Parathyroid adenoma (tissue), 2 donors: ENCODE measurements at regions not wholly inside any gene's neighbourhood (a gene's known extent, or its start where the extent isn't known, plus 50 kb on each side); places are given as distances from the start of the nearest gene placed in this dataset.
"Not testable (repeated sequence)": the region's sequence is repeated elsewhere in the genome, so short reads cannot be mapped to it uniquely, and the experiment has no call there.

Source experiments
- H2AFZ ChIP-seq: fragments of 300-600 bp; sonication (generic); one replicate; pipeline ENCODE4 v1.7.0; 2017; ENCODE audit warnings: antibody characterized with exemption, mild to moderate bottlenecking
- H3K27ac ChIP-seq: fragments of 300-600 bp; sonication (generic); one replicate; pipeline ENCODE4 v1.7.0; 2017
- H3K27me3 ChIP-seq: fragments of 300-600 bp; sonication (generic); one replicate; pipeline ENCODE4 v1.7.0; 2017; ENCODE audit warnings: low read length; ENCODE audit not compliant: control insufficient read depth, insufficient read depth
- H3K36me3 ChIP-seq: fragments of 300-600 bp; sonication (generic); one replicate; pipeline ENCODE4 v1.7.0; 2017; ENCODE audit warnings: low read length; ENCODE audit not compliant: control insufficient read depth, insufficient read depth
- H3K4me1 ChIP-seq: fragments of 300-600 bp; sonication (generic); one replicate; pipeline ENCODE4 v1.7.0; 2017; ENCODE audit warnings: control low read depth
- H3K4me2 ChIP-seq: fragments of 300-600 bp; sonication (generic); one replicate; pipeline ENCODE4 v1.7.0; 2017; ENCODE audit warnings: low read length
- H3K4me3 ChIP-seq: fragments of 300-600 bp; sonication (generic); one replicate; pipeline ENCODE4 v1.7.0; 2017; ENCODE audit warnings: low read depth, low read length
- H3K79me2 ChIP-seq: fragments of 300-600 bp; sonication (generic); one replicate; pipeline ENCODE4 v1.7.0; 2017; ENCODE audit warnings: control low read depth
- H3K9ac ChIP-seq: fragments of 300-600 bp; sonication (generic); one replicate; pipeline ENCODE4 v1.7.0; 2017; ENCODE audit warnings: mild to moderate bottlenecking
- H3K9me3 ChIP-seq: fragments of 300-600 bp; sonication (generic); one replicate; pipeline ENCODE4 v1.7.0; 2017; ENCODE audit warnings: low read length; ENCODE audit not compliant: control insufficient read depth
- CTCF ChIP-seq: fragments of 300-600 bp; sonication (generic); IDR thresholded peaks from one replicate; pipeline ENCODE4 v1.7.0; 2017; ENCODE audit warnings: antibody characterized with exemption, mild to moderate bottlenecking
- donor health status: primary hyperparathyroidism.

GRCh38 chrX:80576267-80576666, 156.0 kb downstream of the TENT5D start:
- no peak for TF ChIP-seq CTCF
- no peak overlapping the region for H3K4me3 ChIP-seq
- H3K4me1 ChIP-seq, result no peaks in the 10 kb centered on the region
- no peaks in the 10 kb centered on the region for H3K36me3 ChIP-seq
- H3K79me2 ChIP-seq, result no peaks in the 10 kb centered on the region
- no peak overlapping the region for H2AFZ ChIP-seq
- no peak overlapping the region for H3K9ac ChIP-seq
- no peak overlapping the region for H3K4me2 ChIP-seq
- no peaks in the 10 kb centered on the region for H3K27me3 ChIP-seq
- H3K9me3 ChIP-seq, result no peaks in the 10 kb centered on the region
- H3K27ac ChIP-seq, result no peak overlapping the region

- no peaks in the 10 kb centered on the region for H3K4me1 ChIP-seq
- no peak overlapping the region for H3K27ac ChIP-seq
- no peak overlapping the region for H3K4me2 ChIP-seq
- H2AFZ ChIP-seq, result no peak overlapping the region
- H3K4me3 ChIP-seq, result no peak overlapping the region
- no peaks in the 10 kb centered on the region for H3K79me2 ChIP-seq
- no peaks in the 10 kb centered on the region for H3K27me3 ChIP-seq
- no peak overlapping the region for H3K9ac ChIP-seq
- H3K9me3 ChIP-seq, result no peaks in the 10 kb centered on the region
- no peaks in the 10 kb centered on the region for H3K36me3 ChIP-seq
- no peak for TF ChIP-seq CTCF
Measured at GRCh38 chrX:80576806-80577533, 156.7 kb downstream of the TENT5D start.

- Histone ChIP-seq H3K27me3 (no peaks in the 10 kb centered on the region), H3K4me2 (no peak overlapping the region), H3K9ac (no peak overlapping the region), H3K79me2 (no peaks in the 10 kb centered on the region), H2AFZ (no peak overlapping the region), H3K4me1 (no peaks in the 10 kb centered on the region), H3K27ac (no peak overlapping the region), H3K36me3 (no peaks in the 10 kb centered on the region), H3K9me3 (no peaks in the 10 kb centered on the region), H3K4me3 (no peak overlapping the region)
- peak; percentile 24 for TF ChIP-seq CTCF
Measured at GRCh38 chrX:80578517-80579105, 158.4 kb downstream of the TENT5D start.

GRCh38 chrX:80590992-80591391, 170.7 kb downstream of the TENT5D start:
- H3K36me3 ChIP-seq, result not testable (repeated sequence)

GRCh38 chrX:80602036-80602860, 182.0 kb downstream of the TENT5D start:
- H3K4me3 ChIP-seq, result no peak overlapping the region
- no peak overlapping the region for H3K27ac ChIP-seq
- no peaks in the 10 kb centered on the region for H3K79me2 ChIP-seq
- H2AFZ ChIP-seq, result no peak overlapping the region
- no peaks in the 10 kb centered on the region for H3K36me3 ChIP-seq
- no peak for TF ChIP-seq CTCF
- H3K27me3 ChIP-seq, result no peaks in the 10 kb centered on the region
- no peaks in the 10 kb centered on the region for H3K9me3 ChIP-seq
- no peaks in the 10 kb centered on the region for H3K4me1 ChIP-seq
- H3K4me2 ChIP-seq, result no peak overlapping the region
- H3K9ac ChIP-seq, result no peak overlapping the region

More at GRCh38 chrX:80590992-80591391, 170.7 kb downstream of the TENT5D start:
- not testable (repeated sequence) for H3K9me3 ChIP-seq, H3K4me2 ChIP-seq, H3K79me2 ChIP-seq, H3K4me1 ChIP-seq, H3K4me3 ChIP-seq, H3K9ac ChIP-seq, H3K27ac ChIP-seq, H2AFZ ChIP-seq, H3K27me3 ChIP-seq
